ENCODE measurements at regions not wholly inside any gene's neighbourhood (a gene's known extent, or its start where the extent isn't known, plus 50 kb on each side); places are given as distances from the start of the nearest gene placed in this dataset.

DNA sequence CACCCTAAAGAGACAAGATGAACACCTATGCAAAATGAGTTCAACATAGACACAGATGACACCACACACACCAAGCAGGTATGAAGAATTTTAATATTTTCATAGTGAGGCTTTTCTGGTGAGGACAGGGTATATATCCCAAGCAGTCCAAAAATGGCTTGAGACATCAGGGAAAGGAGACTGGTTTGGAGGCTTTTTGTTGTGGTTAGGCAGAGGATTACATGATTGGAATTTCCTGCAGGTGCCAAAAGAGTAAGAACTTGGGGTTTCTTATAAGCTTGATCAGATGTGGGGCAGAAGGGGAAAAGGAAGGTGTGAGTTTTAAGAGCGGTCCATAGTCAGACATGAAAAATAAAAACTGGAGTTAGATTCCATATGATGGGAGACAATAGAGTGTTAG is 420.8 kb upstream of the SLITRK1 start:
- DNase-seq (no peak), ATAC-seq (no peak)
- Histone ChIP-seq H3K9me3 (peaks cover 0 to 18% (median 0%) of the 10 kb centered on the region in 11 donors), H3K4me1 (no peaks in the 10 kb centered on the region), H3K4me3 (no peak overlapping the region), H3K36me3 (no peaks in the 10 kb centered on the region), H3K27ac (no peak overlapping the region), H3K27me3 (no peaks in the 10 kb centered on the region)
- intact Hi-C loops (cut with DNase I), result no loop called here
- WGBS, 2 donors, result 87 to 93% methylated on average over 1 of the region's 1 CpG
- TF ChIP-seq, protein P1, sequence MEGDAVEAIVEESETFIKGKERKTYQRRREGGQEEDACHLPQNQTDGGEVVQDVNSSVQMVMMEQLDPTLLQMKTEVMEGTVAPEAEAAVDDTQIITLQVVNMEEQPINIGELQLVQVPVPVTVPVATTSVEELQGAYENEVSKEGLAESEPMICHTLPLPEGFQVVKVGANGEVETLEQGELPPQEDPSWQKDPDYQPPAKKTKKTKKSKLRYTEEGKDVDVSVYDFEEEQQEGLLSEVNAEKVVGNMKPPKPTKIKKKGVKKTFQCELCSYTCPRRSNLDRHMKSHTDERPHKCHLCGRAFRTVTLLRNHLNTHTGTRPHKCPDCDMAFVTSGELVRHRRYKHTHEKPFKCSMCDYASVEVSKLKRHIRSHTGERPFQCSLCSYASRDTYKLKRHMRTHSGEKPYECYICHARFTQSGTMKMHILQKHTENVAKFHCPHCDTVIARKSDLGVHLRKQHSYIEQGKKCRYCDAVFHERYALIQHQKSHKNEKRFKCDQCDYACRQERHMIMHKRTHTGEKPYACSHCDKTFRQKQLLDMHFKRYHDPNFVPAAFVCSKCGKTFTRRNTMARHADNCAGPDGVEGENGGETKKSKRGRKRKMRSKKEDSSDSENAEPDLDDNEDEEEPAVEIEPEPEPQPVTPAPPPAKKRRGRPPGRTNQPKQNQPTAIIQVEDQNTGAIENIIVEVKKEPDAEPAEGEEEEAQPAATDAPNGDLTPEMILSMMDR (IDR thresholded peaks at IDR 0.05), result no peak

DNA sequence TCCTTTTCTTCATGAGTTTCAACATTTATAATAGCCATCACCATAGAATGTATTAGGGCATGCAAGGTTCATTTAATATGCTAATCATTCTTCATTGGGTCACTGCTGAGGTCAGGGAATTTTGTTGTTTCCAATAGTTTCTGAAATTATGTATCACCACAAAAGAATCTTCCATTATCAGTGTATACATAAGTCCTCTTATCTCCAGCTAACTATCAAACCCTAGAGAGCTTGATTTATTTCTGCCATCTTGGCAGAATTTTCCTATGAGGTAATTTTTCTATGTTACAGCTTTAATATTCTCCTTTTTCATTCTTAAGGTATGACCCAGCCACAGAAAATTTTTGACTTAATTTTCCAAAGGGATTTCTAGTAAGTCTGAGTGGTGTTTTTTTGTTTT is 415.0 kb upstream of the SLITRK1 start:
- Histone ChIP-seq H3K4me1 (no peaks in the 10 kb centered on the region), H3K27me3 (no peaks in the 10 kb centered on the region), H3K9me3 (peaks cover 0 to 11% (median 0%) of the 10 kb centered on the region in 11 donors), H3K4me3 (no peak overlapping the region), H3K36me3 (no peaks in the 10 kb centered on the region), H3K27ac (no peak overlapping the region)
- TF ChIP-seq, protein P1 (IDR thresholded peaks at IDR 0.05), result no peak
- ATAC-seq, result no peak
- intact Hi-C loops (cut with DNase I), result no loop called here
- no peak for DNase-seq

DNA sequence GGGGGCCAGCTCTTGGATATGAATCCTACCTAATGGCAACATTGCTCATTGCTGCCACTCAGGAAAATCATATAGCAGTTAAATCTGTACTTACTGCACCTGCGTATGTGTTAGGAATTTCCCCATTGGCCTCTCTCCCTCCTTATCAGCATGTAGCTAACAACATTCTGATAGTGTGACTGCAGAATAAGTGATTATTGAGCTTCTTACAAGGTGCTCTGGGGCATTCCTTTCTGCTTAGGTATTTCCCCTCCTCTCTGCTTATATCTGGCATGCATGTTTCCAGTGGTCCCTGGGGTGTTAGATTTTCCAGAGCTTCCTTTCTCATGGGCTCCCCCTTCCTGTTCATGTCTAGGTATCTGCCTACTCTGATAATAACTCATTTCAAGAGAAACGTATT is 414.1 kb upstream of the SLITRK1 start:
- Histone ChIP-seq H3K36me3 (no peaks in the 10 kb centered on the region), H3K4me3 (no peak overlapping the region), H3K27me3 (no peaks in the 10 kb centered on the region), H3K4me1 (no peaks in the 10 kb centered on the region), H3K27ac (no peak overlapping the region), H3K9me3 (peaks cover 0 to 11% (median 0%) of the 10 kb centered on the region in 11 donors)
- WGBS, 2 donors, result 23 to 29% methylated on average over 2 of the region's 2 CpGs
- TF ChIP-seq, protein P1 (IDR thresholded peaks at IDR 0.05), result no peak
- ATAC-seq (no peak), DNase-seq (no peak)
- intact Hi-C loops (cut with DNase I), result no loop called here

DNA sequence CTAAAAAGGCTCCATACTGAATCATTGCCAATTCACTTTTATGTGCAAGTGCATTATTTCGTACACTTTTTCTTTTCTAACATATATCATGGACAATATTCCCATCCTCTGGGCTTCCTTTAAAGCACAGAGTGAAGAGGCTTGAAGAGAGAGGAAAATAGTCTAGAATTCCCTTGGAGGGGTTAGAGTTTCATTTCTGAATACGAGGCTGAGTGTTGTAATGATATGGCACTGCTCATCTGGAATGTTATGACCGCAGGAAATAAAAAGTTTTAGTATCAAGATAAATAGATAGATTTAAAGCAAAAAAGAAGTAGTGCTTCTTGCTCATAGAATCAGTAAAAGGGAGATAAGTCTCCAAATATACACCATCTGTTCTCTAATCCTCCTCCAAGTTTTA is 412.3 kb upstream of the SLITRK1 start:
- ATAC-seq (no peak), DNase-seq (no peak)
- Histone ChIP-seq H3K27ac (no peak overlapping the region), H3K27me3 (no peaks in the 10 kb centered on the region), H3K9me3 (peaks cover 0 to 11% (median 0%) of the 10 kb centered on the region in 11 donors), H3K36me3 (no peaks in the 10 kb centered on the region), H3K4me1 (no peaks in the 10 kb centered on the region), H3K4me3 (no peak overlapping the region)
- intact Hi-C loops (cut with DNase I), result no loop called here
- WGBS, 2 donors, result 66 to 74% methylated on average over 3 of the region's 3 CpGs
- TF ChIP-seq, protein P1 (IDR thresholded peaks at IDR 0.05), result no peak

DNA sequence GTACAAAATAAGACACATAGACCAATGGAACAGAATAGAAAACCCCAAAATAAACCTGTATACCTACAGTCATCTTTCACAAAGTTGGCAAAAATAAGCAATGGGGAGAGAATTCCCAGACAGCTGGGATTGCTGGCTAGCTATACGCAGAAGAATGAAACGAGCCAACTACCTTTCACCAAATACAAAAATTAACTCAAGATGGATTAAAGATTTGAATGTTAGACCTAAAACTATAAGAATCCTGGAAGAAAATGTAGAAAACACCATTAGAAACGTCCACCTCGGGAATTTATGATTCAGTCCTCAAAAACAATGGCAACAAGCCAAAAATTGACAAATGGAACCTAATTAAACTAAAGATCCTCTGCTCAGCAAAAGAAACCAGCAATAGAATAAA is 408.1 kb upstream of the SLITRK1 start:
- intact Hi-C loops (cut with DNase I), result no loop called here
- 50 to 66% methylated on average over 4 of the region's 4 CpGs for WGBS, 2 donors
- Histone ChIP-seq H3K4me3 (no peak overlapping the region), H3K9me3 (peaks cover 0 to 10% (median 0%) of the 10 kb centered on the region in 11 donors), H3K36me3 (no peaks in the 10 kb centered on the region), H3K27me3 (no peaks in the 10 kb centered on the region), H3K4me1 (no peaks in the 10 kb centered on the region), H3K27ac (no peak overlapping the region)
- TF ChIP-seq, protein P1 (IDR thresholded peaks at IDR 0.05), result no peak
- ATAC-seq (no peak), DNase-seq (no peak)
